IPS-15b (cell line): ENCODE measurements at regions not wholly inside any gene's neighbourhood (a gene's known extent, or its start where the extent isn't known, plus 50 kb on each side); places are given as distances from the start of the nearest gene placed in this dataset.

Experiments
- H3K27me3 ChIP-seq: one replicate; pipeline ENCODE4 v1.6.1; 2013; ENCODE audit warnings: low read length; ENCODE audit not compliant: control insufficient read depth, insufficient read depth
- H3K36me3 ChIP-seq: one replicate; pipeline ENCODE4 v1.6.1; 2013; ENCODE audit warnings: low read length; ENCODE audit not compliant: control insufficient read depth, insufficient read depth
- H3K4me1 ChIP-seq: one replicate; pipeline ENCODE4 v1.6.1; 2013; ENCODE audit warnings: mild to moderate bottlenecking, low read length; ENCODE audit not compliant: control insufficient read depth, insufficient read depth
- H3K4me3 ChIP-seq: one replicate; pipeline ENCODE4 v1.5.1; 2013; ENCODE audit warnings: low read depth, low read length
- H3K9ac ChIP-seq: one replicate; pipeline ENCODE4 v1.6.1; 2013; ENCODE audit warnings: low read depth, mild to moderate bottlenecking, low read length
- H3K9me3 ChIP-seq: one replicate; pipeline ENCODE4 v1.6.1; 2013; ENCODE audit warnings: mild to moderate bottlenecking, low read length; ENCODE audit not compliant: control insufficient read depth, insufficient read depth

GRCh38 chr3:69540706-69541581 is 155.1 kb upstream of the FRMD4B start:
- H3K4me3 ChIP-seq: peak overlapping the region; percentile 77
- H3K4me1 ChIP-seq: peaks cover 5% of the 10 kb centered on the region
- H3K9ac ChIP-seq: no peak overlapping the region
- H3K36me3 ChIP-seq: no peaks in the 10 kb centered on the region
- H3K9me3 ChIP-seq: no peaks in the 10 kb centered on the region
- peaks cover 36% of the 10 kb centered on the region for H3K27me3 ChIP-seq

GRCh38 chr3:69539134-69539533 is 153.2 kb upstream of the FRMD4B start:
- Histone ChIP-seq H3K4me3 (no peak overlapping the region), H3K4me1 (peaks cover 5% of the 10 kb centered on the region), H3K9ac (no peak overlapping the region), H3K36me3 (no peaks in the 10 kb centered on the region), H3K27me3 (peaks cover 31% of the 10 kb centered on the region), H3K9me3 (no peaks in the 10 kb centered on the region)

- Histone ChIP-seq H3K4me1 (peaks cover 5% of the 10 kb centered on the region), H3K9ac (no peak overlapping the region), H3K27me3 (peaks cover 22% of the 10 kb centered on the region), H3K4me3 (no peak overlapping the region), H3K9me3 (no peaks in the 10 kb centered on the region), H3K36me3 (no peaks in the 10 kb centered on the region)
These were observed 152.4 kb upstream of the FRMD4B start for GRCh38 chr3:69538281-69538680.

- no peaks in the 10 kb centered on the region for H3K9me3 ChIP-seq
- H3K4me1 ChIP-seq: peaks cover 4% of the 10 kb centered on the region
- H3K27me3 ChIP-seq: peaks cover 13% of the 10 kb centered on the region
- no peak overlapping the region for H3K4me3 ChIP-seq
- no peak overlapping the region for H3K9ac ChIP-seq
- no peaks in the 10 kb centered on the region for H3K36me3 ChIP-seq
These were observed 150.6 kb upstream of the FRMD4B start for GRCh38 chr3:69536306-69537020.

- Histone ChIP-seq H3K36me3 (no peaks in the 10 kb centered on the region), H3K27me3 (peaks cover 5% of the 10 kb centered on the region), H3K9ac (no peak overlapping the region), H3K4me1 (no peaks in the 10 kb centered on the region), H3K4me3 (no peak overlapping the region), H3K9me3 (no peaks in the 10 kb centered on the region)
These were observed 149.7 kb upstream of the FRMD4B start for GRCh38 chr3:69535613-69536012.

- no peaks in the 10 kb centered on the region for H3K9me3 ChIP-seq
- no peak overlapping the region for H3K9ac ChIP-seq
- peaks cover 1% of the 10 kb centered on the region for H3K27me3 ChIP-seq
- no peak overlapping the region for H3K4me3 ChIP-seq
- H3K4me1 ChIP-seq: no peaks in the 10 kb centered on the region
- H3K36me3 ChIP-seq: no peaks in the 10 kb centered on the region
These were observed 146.8 kb upstream of the FRMD4B start for GRCh38 chr3:69532547-69533224.

GRCh38 chr3:69531576-69532546 is 146.0 kb upstream of the FRMD4B start:
- H3K9ac ChIP-seq: no peak overlapping the region
- H3K9me3 ChIP-seq: no peaks in the 10 kb centered on the region
- H3K4me3 ChIP-seq: no peak overlapping the region
- no peaks in the 10 kb centered on the region for H3K4me1 ChIP-seq
- H3K27me3 ChIP-seq: no peaks in the 10 kb centered on the region
- no peaks in the 10 kb centered on the region for H3K36me3 ChIP-seq

- H3K36me3 ChIP-seq: no peaks in the 10 kb centered on the region
- H3K4me1 ChIP-seq: no peaks in the 10 kb centered on the region
- H3K4me3 ChIP-seq: no peak overlapping the region
- no peaks in the 10 kb centered on the region for H3K27me3 ChIP-seq
- no peak overlapping the region for H3K9ac ChIP-seq
- no peaks in the 10 kb centered on the region for H3K9me3 ChIP-seq
These were observed 144.7 kb upstream of the FRMD4B start for GRCh38 chr3:69530554-69530953.

- Histone ChIP-seq H3K27me3 (no peaks in the 10 kb centered on the region), H3K4me3 (no peak overlapping the region), H3K9me3 (no peaks in the 10 kb centered on the region), H3K9ac (no peak overlapping the region), H3K4me1 (no peaks in the 10 kb centered on the region), H3K36me3 (no peaks in the 10 kb centered on the region)
These were observed 141.6 kb upstream of the FRMD4B start for GRCh38 chr3:69527498-69527897.

- Histone ChIP-seq H3K4me3 (no peak overlapping the region), H3K27me3 (no peaks in the 10 kb centered on the region), H3K9ac (no peak overlapping the region), H3K9me3 (no peaks in the 10 kb centered on the region), H3K4me1 (no peaks in the 10 kb centered on the region), H3K36me3 (no peaks in the 10 kb centered on the region)
These were observed 138.9 kb upstream of the FRMD4B start for GRCh38 chr3:69524816-69525215.

GRCh38 chr3:69521286-69521685 is 135.4 kb upstream of the FRMD4B start:
- no peaks in the 10 kb centered on the region for H3K27me3 ChIP-seq

More at GRCh38 chr3:69521286-69521685, 135.4 kb upstream of the FRMD4B start:
- H3K9me3 ChIP-seq: no peaks in the 10 kb centered on the region
- H3K4me1 ChIP-seq: no peaks in the 10 kb centered on the region
- H3K36me3 ChIP-seq: no peaks in the 10 kb centered on the region
- H3K4me3 ChIP-seq: no peak overlapping the region
- no peak overlapping the region for H3K9ac ChIP-seq
